Fibroblast of villous mesenchyme (primary cell): ENCODE measurements at regions not wholly inside any gene's neighbourhood (a gene's known extent, or its start where the extent isn't known, plus 50 kb on each side); places are given as distances from the start of the nearest gene placed in this dataset.
"Not testable (repeated sequence)": the region's sequence is repeated elsewhere in the genome, so short reads cannot be mapped to it uniquely, and the experiment has no call there.

Source experiments
- DNase-seq: peaks from one replicate; pipeline ENCODE4 v3.0.0-alpha.2; 2010; ENCODE audit warnings: low read depth
- H3K4me3 ChIP-seq: 2 replicates; pipeline ENCODE4 v1.5.1; 2011; ENCODE audit warnings: low read depth, mild to moderate bottlenecking, low read length
- TF ChIP-seq, protein P1 (sequence below): IDR thresholded peaks from 2 replicates; pipeline ENCODE4 v1.5.1; 2012; ENCODE audit warnings: low read depth, mild to moderate bottlenecking, low read length; ENCODE audit not compliant: insufficient read depth

DNA sequence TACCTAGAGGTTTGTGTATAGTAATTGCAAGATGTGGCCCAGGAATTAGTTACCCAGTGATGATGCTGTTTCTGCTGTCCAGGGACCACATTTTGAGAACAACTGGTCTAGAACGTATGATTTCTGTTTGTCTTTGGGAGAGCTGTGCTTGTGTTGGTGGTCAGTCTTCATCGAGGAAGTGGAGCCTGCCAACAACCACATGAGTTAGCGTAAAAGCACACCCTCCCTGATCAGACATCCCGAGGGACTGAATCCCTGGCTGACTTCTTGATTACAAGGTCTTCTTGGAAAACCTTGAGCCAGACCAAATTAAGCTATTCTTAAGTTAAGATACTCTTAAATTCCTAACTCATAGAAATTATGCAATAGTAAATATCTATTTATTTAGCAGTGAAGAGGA is 81.7 kb upstream of the ZPLD1 start:
- TF ChIP-seq, protein P1, sequence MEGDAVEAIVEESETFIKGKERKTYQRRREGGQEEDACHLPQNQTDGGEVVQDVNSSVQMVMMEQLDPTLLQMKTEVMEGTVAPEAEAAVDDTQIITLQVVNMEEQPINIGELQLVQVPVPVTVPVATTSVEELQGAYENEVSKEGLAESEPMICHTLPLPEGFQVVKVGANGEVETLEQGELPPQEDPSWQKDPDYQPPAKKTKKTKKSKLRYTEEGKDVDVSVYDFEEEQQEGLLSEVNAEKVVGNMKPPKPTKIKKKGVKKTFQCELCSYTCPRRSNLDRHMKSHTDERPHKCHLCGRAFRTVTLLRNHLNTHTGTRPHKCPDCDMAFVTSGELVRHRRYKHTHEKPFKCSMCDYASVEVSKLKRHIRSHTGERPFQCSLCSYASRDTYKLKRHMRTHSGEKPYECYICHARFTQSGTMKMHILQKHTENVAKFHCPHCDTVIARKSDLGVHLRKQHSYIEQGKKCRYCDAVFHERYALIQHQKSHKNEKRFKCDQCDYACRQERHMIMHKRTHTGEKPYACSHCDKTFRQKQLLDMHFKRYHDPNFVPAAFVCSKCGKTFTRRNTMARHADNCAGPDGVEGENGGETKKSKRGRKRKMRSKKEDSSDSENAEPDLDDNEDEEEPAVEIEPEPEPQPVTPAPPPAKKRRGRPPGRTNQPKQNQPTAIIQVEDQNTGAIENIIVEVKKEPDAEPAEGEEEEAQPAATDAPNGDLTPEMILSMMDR = no peak
- no peak for DNase-seq
- H3K4me3 ChIP-seq = no peak overlapping the region

DNA sequence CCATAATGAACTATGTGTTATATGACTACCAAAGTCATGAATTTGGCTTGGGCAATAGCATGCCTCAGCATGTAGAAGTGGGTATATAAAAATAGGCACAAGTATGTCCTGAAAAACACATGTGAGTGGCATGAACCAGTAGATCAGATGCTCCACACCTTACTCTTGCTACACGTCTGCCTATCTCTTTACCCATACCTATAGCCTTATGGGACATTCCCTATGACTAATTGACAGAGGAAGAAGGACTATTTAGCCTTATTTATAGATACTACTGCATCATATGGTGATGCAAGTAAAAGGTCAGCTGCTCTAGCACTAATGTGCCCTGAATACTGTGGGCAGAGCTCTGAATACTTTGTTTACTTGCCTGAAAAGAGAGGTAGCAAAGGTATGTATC is 81.0 kb upstream of the ZPLD1 start:
- DNase-seq = no peak
- no peak overlapping the region for H3K4me3 ChIP-seq
- TF ChIP-seq, protein P1 = no peak

DNA sequence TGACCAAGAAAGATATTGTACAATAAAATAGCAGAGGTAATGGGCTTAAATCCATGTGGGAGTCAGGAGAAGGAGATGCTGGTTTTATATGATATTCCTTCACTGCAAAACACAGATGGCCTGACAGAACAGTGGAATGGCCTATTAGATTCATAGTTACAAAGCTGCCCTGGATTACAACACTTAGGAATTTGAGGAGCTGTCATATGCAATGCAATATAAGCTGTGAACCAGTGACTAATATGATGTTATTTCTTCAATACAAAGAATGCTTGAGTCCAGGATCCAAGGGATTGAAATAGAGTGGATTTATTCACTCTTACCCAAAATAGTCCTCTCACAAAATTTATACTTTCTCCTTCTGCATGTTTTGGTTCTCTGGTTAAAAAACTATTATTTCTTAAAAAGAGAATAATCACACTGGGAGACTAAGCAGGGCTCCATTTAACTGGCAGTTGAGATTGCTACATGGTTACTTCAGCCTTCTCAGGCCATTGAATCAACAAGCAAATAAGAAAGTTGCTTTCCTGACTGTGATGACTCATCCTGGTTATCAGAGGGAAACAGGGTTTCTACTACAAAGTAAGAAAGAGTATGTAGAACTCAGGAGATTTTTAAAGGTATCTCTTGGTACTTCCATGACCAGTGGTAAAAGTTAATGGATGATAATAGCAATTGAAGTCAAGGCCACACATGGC is 79.8 kb upstream of the ZPLD1 start:
- TF ChIP-seq, protein P1 = no peak
- no peak overlapping the region for H3K4me3 ChIP-seq
- peak; percentile 73 for DNase-seq

DNA sequence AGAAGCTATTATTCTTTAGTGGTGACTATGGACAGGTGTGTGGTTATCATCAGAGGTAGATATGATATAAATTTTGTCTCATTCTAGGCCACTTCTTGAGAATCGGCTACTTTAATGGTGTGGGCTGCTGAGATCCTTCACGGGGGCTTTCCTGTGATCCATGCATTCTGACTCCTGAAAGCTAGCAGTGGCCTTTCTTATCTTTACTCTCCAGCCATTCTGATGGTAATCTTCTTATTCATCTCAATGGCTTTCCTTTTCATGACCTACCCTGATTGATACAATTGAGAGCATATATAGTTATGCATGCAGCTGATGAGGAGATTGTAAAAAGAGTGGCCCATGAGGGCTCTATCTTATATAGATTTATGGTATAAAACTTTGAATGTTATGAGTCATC is 78.3 kb upstream of the ZPLD1 start:
- DNase-seq = no peak
- TF ChIP-seq, protein P1 = no peak
- no peak overlapping the region for H3K4me3 ChIP-seq

DNA sequence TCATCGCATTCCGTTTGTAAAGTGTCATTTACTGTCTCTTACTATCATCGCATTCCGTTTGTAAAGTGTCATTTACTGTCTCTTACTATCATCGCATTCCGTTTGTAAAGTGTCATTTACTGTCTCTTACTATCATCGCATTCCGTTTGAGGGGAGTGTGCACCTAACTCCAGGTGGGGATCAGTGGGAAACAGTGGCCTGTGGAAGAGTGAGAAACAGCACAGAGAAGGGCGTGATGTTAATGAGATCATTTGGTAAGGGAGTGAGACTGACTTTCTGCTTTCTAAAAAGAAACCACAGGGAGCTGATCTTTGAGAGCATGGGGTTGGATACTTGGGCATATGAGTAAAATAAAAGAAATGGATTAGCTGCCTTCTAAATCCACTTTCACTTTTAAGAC is 77.5 kb upstream of the ZPLD1 start:
- not testable (repeated sequence) for H3K4me3 ChIP-seq, DNase-seq

DNA sequence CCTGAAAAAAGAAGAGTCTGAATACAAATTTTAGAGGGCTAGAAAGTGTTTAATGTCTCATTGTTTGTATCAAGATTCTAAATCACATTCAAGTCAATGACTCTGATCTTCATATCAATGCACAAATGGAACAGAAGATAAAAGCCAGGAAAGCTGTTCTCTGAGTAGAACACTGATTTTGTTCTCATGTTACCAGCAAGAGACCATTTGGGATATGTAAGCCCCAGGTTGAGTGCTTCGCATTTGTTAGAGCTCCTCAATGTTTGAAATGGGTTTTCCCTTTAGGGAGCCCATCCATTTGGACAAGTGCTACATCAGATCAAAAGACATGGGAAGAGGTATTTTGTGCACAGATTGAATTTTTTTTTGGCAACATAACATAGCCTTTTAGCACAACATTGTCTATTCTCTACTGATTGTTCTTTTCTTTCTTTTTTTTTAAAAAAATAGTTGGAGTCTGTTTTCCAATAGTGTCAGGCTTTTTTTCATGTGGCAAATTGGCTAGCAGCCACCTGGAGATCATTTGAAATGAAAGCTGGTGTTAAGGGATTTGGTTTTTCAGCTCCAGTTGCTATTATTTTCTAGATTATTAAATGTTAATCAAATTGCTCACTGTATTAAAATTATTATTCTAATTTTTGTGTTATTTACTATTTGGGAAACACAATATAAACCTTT is 74.5 kb upstream of the ZPLD1 start:
- TF ChIP-seq, protein P1 = no peak
- DNase-seq = no peak
- no peak overlapping the region for H3K4me3 ChIP-seq

DNA sequence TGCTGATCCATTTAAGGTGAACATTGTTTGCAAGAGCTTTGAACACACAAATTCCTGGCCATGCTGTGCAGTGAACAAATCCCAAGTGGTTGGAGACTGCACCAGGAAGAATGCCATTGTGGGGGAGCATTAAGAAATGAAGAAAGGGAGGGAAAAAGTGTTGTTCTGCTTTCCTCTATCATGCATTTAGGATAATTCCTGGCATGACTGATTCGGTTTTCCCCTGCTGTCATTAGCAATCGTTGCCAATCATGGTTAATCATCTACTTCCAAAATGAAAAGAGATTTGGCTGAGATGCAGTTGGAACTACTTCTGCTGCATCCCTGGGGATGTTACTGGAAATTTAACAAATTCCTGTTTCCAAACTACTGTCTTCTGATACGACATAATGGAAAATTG is 73.7 kb upstream of the ZPLD1 start:
- TF ChIP-seq, protein P1 = no peak
- H3K4me3 ChIP-seq = no peak overlapping the region
- no peak for DNase-seq

DNA sequence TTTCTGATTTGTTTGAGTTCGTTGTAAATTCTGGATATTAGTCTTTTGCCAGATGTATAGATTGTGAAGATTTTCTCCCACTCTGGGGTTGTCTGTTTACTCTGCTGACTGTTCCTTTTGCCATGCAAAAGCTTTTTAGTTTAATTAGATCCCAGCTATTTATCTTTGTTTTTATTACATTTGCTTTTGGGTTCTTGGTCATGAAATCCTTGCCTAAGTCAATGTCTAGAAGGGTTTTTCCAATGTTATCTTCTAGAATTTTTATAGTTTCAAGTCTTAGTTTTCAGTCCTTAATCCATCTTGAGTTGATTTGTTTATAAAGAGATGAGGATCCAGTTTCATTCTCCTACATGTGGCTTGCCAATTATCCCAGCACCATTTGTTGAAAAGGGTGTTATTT is 68.7 kb upstream of the ZPLD1 start:
- H3K4me3 ChIP-seq, DNase-seq: not testable (repeated sequence)
